GM18520 (cell line): ENCODE measurements at regions not wholly inside any gene's neighbourhood (a gene's known extent, or its start where the extent isn't known, plus 50 kb on each side); places are given as distances from the start of the nearest gene placed in this dataset.
A peak's percentile ranks its signal among the peaks of the same experiment; 100 is the strongest.
"Not testable (repeated sequence)": the region's sequence is repeated elsewhere in the genome, so short reads cannot be mapped to it uniquely, and the experiment has no call there.

ENCODE experiments used
- ATAC-seq: cut with Tn5 transposase; IDR thresholded peaks from one replicate; pipeline ENCODE4 v1.9.1; 2021; ENCODE audit not compliant: unreplicated experiment

- ATAC-seq = no peak
Observed at GRCh38 chr18:8987241-8987640, 115.3 kb upstream of the NDUFV2 start.

DNA sequence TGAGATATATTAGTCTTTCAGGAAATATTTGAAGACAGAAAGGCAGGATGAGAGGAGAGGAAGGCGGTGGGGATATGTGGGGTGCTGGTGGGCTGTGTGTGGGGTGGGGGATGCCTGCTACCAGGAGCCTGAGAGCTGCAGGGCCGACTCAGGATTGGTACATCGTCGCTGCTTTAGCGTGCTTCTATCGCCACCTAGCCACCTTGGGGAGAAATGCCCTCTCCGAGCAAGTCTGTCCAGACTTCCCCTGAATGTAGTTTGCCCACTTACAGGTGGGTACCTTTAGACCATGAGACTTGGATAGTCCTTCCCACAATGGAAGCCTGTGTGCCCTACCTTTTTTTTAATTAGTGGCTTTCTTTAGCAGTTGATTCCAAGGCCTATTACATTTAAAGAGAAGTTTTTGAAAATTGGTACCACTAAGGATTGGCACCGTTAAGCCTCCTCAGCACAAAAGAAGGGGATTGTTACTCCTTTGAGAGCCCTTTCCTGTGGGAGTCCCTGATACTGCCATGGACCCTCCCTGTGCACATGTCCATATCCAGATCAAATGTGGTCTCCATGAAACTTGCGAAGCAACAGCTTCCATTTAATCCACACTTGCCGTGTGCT, 114.1 kb upstream of the NDUFV2 start:
- peak; percentile 78 for ATAC-seq

- no peak for ATAC-seq
Observed at GRCh38 chr18:8989017-8989416, 113.5 kb upstream of the NDUFV2 start.

- no peak for ATAC-seq
Observed at GRCh38 chr18:8989855-8990254, 112.6 kb upstream of the NDUFV2 start.

GRCh38 chr18:8990276-8991031, 112.0 kb upstream of the NDUFV2 start:
- ATAC-seq = no peak

GRCh38 chr18:8991155-8991554, 111.3 kb upstream of the NDUFV2 start:
- ATAC-seq = no peak

DNA sequence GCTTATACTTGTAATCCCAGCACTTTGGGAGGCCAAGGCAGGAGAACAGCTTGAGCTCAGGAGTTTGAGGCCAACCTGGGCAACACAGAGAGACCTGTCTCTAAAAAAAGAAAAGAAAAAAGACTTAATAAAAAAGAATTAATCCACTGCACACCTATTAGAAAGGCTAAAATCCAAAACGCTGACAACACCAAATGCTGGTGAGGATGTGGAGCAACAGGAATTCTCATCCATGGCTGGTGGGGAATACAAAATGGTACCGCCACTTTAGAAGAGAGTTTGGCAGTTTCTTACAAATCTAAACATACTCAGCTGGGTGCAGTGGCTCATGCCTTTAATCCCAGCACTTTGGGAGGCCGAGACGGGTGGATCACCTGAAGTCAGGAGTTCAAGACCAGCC, 110.0 kb upstream of the NDUFV2 start:
- not testable (repeated sequence) for ATAC-seq

DNA sequence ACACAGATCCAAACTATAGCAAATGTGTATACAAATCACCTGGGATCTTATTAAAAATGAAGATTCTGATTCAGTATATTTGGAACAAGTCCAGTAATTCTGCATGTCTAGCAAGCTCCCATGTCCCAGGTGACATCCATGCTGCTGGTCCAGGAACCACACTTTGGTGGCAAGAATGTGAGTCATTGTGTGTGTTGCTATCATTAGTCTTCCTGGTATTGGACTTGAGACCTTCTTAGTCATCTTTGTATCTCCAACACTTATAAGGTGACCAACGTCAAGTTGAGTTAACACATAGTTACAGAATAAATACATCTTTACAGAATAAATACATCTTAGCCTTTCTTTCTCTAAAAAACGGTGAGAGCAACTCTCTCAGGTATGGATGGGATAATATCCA, 107.9 kb upstream of the NDUFV2 start:
- no peak for ATAC-seq

GRCh38 chr18:8995096-8995495, 107.4 kb upstream of the NDUFV2 start:
- ATAC-seq = no peak

DNA sequence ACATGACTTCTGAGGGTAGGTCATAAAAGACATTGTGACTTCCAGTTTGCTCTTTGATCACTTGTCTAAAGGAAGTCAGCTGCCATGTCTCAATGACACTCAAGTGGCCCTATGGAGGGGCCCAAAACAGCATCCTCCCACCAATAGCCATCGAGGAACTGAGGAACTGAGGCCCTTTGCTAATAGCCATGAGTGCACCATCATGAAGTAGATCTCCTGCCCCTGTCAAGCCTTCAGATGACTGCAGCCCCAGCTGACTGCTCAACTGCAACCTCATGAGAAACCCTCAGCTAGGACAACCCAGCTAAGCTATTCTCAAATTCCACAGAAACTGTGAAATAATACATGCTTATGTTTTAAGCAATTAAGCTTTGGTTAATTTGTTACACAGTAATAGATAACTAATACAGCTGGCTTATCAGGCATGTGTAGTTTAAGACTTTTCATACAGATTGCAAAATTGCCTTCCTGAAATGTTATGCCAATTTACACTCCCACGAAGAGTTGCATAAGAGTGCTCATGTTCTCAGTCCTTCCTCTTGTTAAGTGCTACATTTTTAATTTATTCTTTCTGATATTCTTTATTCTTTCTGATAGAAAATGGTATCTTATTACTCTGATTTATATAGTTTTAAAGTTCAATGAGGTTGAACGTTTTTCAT, 105.6 kb upstream of the NDUFV2 start:
- no peak for ATAC-seq

DNA sequence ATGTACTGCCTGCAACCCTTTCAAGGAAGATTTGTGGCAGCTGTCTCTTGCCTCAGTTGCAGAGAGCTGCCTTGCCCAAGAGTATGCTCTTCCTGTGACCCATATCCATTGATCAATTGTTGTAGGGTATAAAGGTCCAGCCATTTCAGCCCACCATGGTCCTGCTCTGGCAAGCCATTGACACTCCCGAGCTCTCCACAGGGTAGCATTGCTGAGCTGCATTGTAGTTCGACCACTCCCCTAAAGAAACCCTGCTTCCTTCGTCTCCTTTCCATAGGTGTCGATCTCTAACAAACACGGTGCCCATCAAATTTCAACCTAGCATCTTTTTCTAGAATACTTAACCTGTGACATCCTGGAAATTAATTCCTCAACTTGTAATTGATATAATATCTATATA, 104.9 kb upstream of the NDUFV2 start:
- no peak for ATAC-seq

DNA sequence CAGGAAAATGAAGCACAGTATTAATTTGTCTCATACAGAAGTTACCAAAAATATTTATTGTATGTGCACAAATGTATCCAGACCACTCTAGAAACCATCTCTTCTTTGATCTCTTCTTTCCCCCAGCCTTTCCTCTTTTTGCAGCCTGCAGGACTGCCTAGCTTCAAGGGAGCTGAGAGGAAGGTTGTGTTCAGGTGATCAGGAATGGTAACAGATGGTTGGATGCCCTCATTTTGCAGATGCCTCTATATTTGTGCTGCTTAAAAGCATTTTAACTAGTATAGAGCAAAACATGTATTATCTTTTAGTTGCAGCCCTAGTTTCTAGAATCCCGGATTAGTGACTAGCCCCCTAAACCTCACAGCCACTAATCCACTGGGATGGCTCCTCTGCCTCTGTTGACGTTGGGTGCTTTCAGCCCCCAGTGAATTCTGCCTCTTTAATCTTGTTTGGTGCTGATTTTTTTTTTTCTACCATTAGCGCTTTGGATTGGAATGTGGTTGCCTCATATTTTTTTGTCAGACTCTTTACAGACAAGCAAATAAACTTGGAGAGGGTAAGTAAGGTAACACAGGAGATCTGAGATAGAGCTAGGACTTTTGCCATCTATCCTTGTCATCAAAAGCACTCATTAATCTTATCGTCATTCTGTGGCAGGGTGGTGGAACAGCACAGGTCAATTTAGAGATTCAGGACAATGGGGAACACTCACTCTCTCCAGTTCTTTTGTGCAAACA, 103.8 kb upstream of the NDUFV2 start:
- ATAC-seq = no peak

GRCh38 chr18:8999872-9000271, 102.6 kb upstream of the NDUFV2 start:
- ATAC-seq = no peak

- ATAC-seq = no peak
Observed at GRCh38 chr18:9000733-9001132, 101.8 kb upstream of the NDUFV2 start.

- ATAC-seq = no peak
Observed at GRCh38 chr18:9001209-9001608, 101.3 kb upstream of the NDUFV2 start.

DNA sequence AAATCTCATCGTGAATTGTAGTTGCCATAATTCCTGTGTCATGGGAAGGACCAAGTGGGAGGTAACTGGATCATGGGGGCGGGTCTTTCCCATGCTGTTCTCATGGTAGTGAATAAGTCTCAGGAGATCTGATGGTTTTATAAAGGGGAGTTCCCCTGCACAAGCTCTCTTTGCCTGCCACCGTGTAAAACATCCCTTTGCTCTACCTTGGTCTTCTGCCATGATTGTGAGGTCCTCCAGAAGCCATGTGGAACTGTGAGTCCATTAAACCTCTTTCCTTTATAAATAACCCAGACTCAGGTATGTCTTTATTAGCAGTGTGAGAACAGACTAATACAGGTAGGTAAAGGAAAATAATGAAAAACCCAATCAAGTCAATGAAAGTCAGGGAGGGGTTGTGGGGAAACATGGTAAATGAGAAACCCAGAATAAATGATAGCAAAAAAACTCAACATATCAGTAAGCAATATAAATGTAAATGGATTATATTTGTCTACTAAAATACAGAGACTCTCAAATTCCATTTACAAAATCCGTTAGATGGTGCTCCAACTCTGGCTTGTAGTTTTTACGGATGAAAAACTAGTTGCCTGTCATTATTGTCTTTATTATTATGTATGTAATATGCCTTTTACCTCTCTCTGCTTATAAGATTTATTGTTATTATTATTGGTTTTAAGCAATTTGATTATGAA, 98.9 kb upstream of the NDUFV2 start:
- ATAC-seq = no peak

DNA sequence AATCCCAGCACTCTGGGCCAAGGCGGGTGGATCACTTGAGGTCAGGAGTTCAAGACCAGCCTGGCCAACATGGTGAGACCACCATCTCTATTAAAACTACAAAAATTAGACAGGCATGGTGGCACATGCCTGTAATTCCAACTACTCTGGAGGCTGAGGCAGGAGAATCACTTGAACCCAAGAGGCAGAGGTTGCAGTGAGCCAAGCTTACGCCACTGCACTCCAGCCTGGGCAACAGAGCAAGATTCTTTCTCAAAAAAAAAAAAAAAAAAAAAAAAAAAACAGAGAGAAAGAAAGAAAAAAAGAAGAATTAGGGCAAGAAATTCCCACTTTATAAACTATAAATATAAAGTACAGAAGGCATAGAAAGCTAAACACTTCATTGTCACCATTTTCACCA, 98.2 kb upstream of the NDUFV2 start:
- ATAC-seq = not testable (repeated sequence)

- ATAC-seq = not testable (repeated sequence)
Observed at GRCh38 chr18:9007700-9008099, 94.8 kb upstream of the NDUFV2 start.

DNA sequence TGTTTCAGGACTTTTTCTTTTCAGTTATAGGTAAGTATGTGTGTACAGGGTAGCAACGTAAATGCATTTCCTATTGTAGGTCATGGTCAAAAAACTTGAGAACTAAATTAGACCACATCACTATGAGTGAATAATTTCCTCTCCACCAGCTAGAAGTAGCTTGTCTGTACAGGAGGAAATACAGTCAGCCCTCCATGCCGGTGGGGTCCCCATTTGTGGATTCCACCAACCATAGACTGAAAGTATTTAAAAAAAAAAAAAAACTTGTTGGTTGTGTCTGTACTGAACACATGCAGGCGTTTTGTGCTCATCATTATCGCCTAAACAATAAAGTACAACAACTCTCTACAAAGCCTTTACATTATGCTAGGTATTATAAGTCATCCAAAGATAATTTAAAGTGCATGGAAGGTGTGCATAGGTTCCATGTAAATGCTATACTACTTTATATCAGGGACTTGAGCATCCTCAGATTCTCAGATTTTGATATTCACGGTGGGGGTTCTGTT, 94.2 kb upstream of the NDUFV2 start:
- ATAC-seq = no peak

GRCh38 chr18:9008709-9009635, 93.5 kb upstream of the NDUFV2 start:
- ATAC-seq = no peak
